ENCODE measurements at regions not wholly inside any gene's neighbourhood (a gene's known extent, or its start where the extent isn't known, plus 50 kb on each side); places are given as distances from the start of the nearest gene placed in this dataset.
"Not testable (repeated sequence)": the region's sequence is repeated elsewhere in the genome, so short reads cannot be mapped to it uniquely, and the experiment has no call there.

DNA sequence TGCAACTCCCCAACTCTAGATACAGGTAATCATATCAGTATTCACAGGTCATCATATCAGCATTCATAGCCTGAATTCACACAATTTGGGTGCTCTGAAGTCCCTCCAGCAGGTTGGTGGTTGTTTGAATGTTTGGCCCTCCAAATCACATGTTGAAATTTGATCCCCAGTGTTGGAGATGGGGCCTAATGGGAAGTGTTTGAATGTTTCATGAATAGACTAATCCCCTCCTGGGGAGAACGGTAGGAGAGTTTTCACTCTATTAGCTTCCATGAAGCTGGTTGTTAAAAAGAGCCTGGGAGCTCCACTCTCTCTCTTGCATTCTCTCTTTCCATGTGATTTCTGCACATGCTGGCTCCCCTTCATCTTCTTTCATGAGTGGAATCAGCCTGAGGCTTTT is 288.6 kb upstream of the PCDH9 start:
- WGBS, 2 donors (ENCODE audit: low coverage in 1 of 2), result 42 to 57% methylated on average over 1 of the region's 1 CpG
- H3K9me3 ChIP-seq, result no peaks in the 10 kb centered on the region
- H3K4me3 ChIP-seq, result no peak overlapping the region
- H3K36me3 ChIP-seq, result no peaks in the 10 kb centered on the region
- no peaks in the 10 kb centered on the region for H3K4me1 ChIP-seq
- no peak overlapping the region for H3K27ac ChIP-seq
- TF ChIP-seq POLR2AphosphoS5 (IDR thresholded peaks at IDR 0.05), result no peak
- no peak for TF ChIP-seq EP300 (IDR thresholded peaks at IDR 0.05; ENCODE audit: low read depth)
- no peak for TF ChIP-seq POLR2A (IDR thresholded peaks at IDR 0.05)
- TF ChIP-seq, protein P1, sequence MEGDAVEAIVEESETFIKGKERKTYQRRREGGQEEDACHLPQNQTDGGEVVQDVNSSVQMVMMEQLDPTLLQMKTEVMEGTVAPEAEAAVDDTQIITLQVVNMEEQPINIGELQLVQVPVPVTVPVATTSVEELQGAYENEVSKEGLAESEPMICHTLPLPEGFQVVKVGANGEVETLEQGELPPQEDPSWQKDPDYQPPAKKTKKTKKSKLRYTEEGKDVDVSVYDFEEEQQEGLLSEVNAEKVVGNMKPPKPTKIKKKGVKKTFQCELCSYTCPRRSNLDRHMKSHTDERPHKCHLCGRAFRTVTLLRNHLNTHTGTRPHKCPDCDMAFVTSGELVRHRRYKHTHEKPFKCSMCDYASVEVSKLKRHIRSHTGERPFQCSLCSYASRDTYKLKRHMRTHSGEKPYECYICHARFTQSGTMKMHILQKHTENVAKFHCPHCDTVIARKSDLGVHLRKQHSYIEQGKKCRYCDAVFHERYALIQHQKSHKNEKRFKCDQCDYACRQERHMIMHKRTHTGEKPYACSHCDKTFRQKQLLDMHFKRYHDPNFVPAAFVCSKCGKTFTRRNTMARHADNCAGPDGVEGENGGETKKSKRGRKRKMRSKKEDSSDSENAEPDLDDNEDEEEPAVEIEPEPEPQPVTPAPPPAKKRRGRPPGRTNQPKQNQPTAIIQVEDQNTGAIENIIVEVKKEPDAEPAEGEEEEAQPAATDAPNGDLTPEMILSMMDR (IDR thresholded peaks at IDR 0.05), result no peak
- intact Hi-C loops (cut with DNase I; ENCODE audit: low total_unique reads) (no loop called here), in situ Hi-C loops (cut with MboI; ENCODE audit: low pct_ligation_motif_present in 1 of 4, low pct_unique_long_range_greater_than_20kb in 1 of 4, low sequenced_read_pairs in 3 of 4) (no loop called here)
- DNase-seq, result no peak
- no peaks in the 10 kb centered on the region for H3K27me3 ChIP-seq

DNA sequence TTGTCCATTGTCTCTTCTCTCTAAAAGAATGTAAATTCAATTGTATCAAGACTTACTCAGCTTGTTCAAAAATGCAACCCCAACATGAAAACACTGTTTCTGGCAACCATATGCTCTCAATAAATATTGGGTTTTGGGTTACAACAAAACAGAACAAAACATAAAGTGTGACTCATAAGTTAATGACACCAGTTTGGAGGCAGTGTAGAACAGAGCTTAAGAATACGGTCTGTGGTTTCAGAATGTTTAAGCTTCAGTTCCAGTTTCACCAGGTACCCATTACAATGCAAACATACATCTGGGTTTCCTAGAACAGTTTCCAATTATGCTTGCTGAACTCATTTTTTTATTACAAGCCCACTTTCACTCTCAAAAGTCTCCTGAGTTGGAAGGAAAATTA is 285.8 kb upstream of the PCDH9 start:
- Histone ChIP-seq H3K4me3 (no peak overlapping the region), H3K27me3 (no peaks in the 10 kb centered on the region), H3K27ac (no peak overlapping the region), H3K4me1 (no peaks in the 10 kb centered on the region), H3K36me3 (no peaks in the 10 kb centered on the region), H3K9me3 (no peaks in the 10 kb centered on the region)
- intact Hi-C loops (cut with DNase I; ENCODE audit: low total_unique reads), result no loop called here
- in situ Hi-C loops (cut with MboI; ENCODE audit: low pct_ligation_motif_present in 1 of 4, low pct_unique_long_range_greater_than_20kb in 1 of 4, low sequenced_read_pairs in 3 of 4), result no loop called here
- WGBS, 2 donors (ENCODE audit: low coverage in 1 of 2), result 33 to 63% methylated on average over 1 of the region's 1 CpG
- TF ChIP-seq POLR2A (IDR thresholded peaks at IDR 0.05) (no peak), POLR2AphosphoS5 (IDR thresholded peaks at IDR 0.05) (no peak), EP300 (IDR thresholded peaks at IDR 0.05; ENCODE audit: low read depth) (no peak)
- TF ChIP-seq, protein P1 (IDR thresholded peaks at IDR 0.05), result no peak
- no peak for DNase-seq

DNA sequence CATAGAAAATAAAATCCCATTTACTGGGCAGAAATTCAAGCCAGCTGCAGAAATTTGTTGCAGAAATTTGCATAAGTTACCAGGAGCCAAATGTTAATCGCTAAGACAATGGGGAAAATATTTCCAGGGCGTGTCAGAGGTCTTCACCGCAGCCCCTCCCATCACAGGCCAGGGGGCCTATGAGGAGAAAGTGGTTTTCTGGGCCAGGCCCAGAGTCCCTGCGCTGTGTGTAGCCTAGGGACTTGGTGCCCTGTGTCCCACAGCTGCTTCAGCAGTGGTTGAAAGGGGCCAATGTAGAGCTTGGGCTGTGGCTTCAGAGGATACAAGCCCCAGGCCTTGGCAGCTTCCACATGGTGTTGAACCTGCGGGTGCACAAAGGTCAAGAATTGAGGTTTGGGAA is 278.9 kb upstream of the PCDH9 start:
- in situ Hi-C loops (cut with MboI; ENCODE audit: low pct_ligation_motif_present in 1 of 4, low pct_unique_long_range_greater_than_20kb in 1 of 4, low sequenced_read_pairs in 3 of 4), result no loop called here
- WGBS, 2 donors (ENCODE audit: low coverage in 1 of 2), result 79% methylated on average over 5 of the region's 5 CpGs; no CpG with 5 or more reads in 1 of the 2 donors

DNA sequence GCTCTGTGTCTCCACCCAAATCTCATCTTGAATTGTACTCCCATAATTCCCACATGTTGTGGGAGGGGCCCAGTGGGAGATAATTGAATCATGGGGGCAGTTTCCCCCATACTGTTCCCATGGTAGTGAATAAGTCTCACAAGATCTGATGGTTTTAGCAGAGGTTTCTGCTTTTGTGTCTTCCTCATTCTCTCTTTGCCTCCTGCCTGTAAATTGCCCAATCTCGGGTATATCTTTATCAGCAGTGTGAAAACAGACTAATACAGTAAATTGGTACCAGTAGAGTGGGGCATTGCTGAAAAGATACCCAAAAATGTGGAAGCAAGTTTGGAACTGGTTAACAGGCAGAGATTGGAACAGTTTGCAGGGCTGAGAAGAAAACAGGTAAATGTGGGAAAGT is 278.1 kb upstream of the PCDH9 start:
- H3K27ac ChIP-seq; H3K4me1 ChIP-seq; intact Hi-C loops (cut with DNase I; ENCODE audit: low total_unique reads); DNase-seq; H3K27me3 ChIP-seq; H3K9me3 ChIP-seq; H3K4me3 ChIP-seq; in situ Hi-C loops (cut with MboI; ENCODE audit: low pct_ligation_motif_present in 1 of 4, low pct_unique_long_range_greater_than_20kb in 1 of 4, low sequenced_read_pairs in 3 of 4); H3K36me3 ChIP-seq: not testable (repeated sequence)
- WGBS, 2 donors (ENCODE audit: low coverage in 1 of 2), result 40 to 54% methylated on average over 1 of the region's 1 CpG

More for the DNA sequence above, 278.9 kb upstream of the PCDH9 start:
- TF ChIP-seq POLR2A (IDR thresholded peaks at IDR 0.05), result no peak
- no peak for TF ChIP-seq EP300 (IDR thresholded peaks at IDR 0.05; ENCODE audit: low read depth)
- no peak for TF ChIP-seq POLR2AphosphoS5 (IDR thresholded peaks at IDR 0.05)
- TF ChIP-seq, protein P1 (IDR thresholded peaks at IDR 0.05), result no peak
- intact Hi-C loops (cut with DNase I; ENCODE audit: low total_unique reads), result no loop called here
- no peaks in the 10 kb centered on the region for H3K9me3 ChIP-seq
- no peaks in the 10 kb centered on the region for H3K4me1 ChIP-seq
- H3K4me3 ChIP-seq, result no peak overlapping the region
- no peaks in the 10 kb centered on the region for H3K36me3 ChIP-seq
- no peak overlapping the region for H3K27ac ChIP-seq
- H3K27me3 ChIP-seq, result no peaks in the 10 kb centered on the region
- DNase-seq, result no peak

DNA sequence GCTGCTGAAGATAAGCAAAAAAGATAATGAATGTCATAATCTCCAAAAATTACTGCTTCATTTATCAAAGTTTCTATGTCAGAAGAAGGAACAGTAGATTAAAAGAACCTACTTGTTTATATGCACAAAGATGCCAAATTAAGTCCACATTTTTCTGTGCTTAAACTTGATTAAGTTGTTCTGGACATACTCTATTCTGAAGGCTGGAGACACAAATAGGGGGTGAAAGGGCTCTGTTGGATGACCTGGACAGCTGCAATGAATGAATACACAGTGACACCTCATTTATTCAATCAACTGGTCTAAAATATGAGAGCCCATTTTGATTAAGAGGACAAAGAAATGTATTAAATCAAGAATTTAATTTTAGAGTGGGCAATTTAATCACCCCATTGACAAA is 276.3 kb upstream of the PCDH9 start:
- no peaks in the 10 kb centered on the region for H3K9me3 ChIP-seq
- H3K27ac ChIP-seq, result no peak overlapping the region
- in situ Hi-C loops (cut with MboI; ENCODE audit: low pct_ligation_motif_present in 1 of 4, low pct_unique_long_range_greater_than_20kb in 1 of 4, low sequenced_read_pairs in 3 of 4), result no loop called here
- no peaks in the 10 kb centered on the region for H3K36me3 ChIP-seq
- TF ChIP-seq EP300 (IDR thresholded peaks at IDR 0.05; ENCODE audit: low read depth) (no peak), POLR2A (IDR thresholded peaks at IDR 0.05) (no peak)
- H3K27me3 ChIP-seq, result no peaks in the 10 kb centered on the region
- DNase-seq, result no peak
- no peaks in the 10 kb centered on the region for H3K4me1 ChIP-seq
- intact Hi-C loops (cut with DNase I; ENCODE audit: low total_unique reads), result no loop called here
- H3K4me3 ChIP-seq, result no peak overlapping the region

Data from transverse colon (tissue), 4 donors.